GM12865 (cell line): ENCODE measurements at regions not wholly inside any gene's neighbourhood (a gene's known extent, or its start where the extent isn't known, plus 50 kb on each side); places are given as distances from the start of the nearest gene placed in this dataset.

ENCODE experiments used
- DNase-seq: peaks from one replicate; pipeline ENCODE4 v3.0.0; 2010; ENCODE audit warnings: low read depth
- H3K4me3 ChIP-seq: 2 replicates; pipeline ENCODE4 v1.5.1; 2011; ENCODE audit warnings: mild to moderate bottlenecking, low read depth, low read length, control low read depth
- CTCF ChIP-seq: IDR thresholded peaks from 2 replicates; pipeline ENCODE4 v1.5.1; 2011; ENCODE audit warnings: low read length, control low read depth, low read depth, inconsistent platforms; ENCODE audit not compliant: insufficient read depth; ENCODE audit errors: missing control alignments

GRCh38 chr6:21707524-21708319 is 114.2 kb downstream of the SOX4 start:
- DNase-seq = no peak
- no peak for TF ChIP-seq CTCF
- H3K4me3 ChIP-seq = no peak overlapping the region

GRCh38 chr6:21708320-21708580 is 114.7 kb downstream of the SOX4 start:
- H3K4me3 ChIP-seq = no peak overlapping the region
- DNase-seq = no peak
- no peak for TF ChIP-seq CTCF

- TF ChIP-seq CTCF = no peak
- no peak for DNase-seq
Observed at GRCh38 chr6:21710216-21710615, 116.7 kb downstream of the SOX4 start.

GRCh38 chr6:21710908-21711627 is 117.5 kb downstream of the SOX4 start:
- no peak for TF ChIP-seq CTCF
- no peak overlapping the region for H3K4me3 ChIP-seq
- no peak for DNase-seq

More at GRCh38 chr6:21710216-21710615, 116.7 kb downstream of the SOX4 start:
- no peak overlapping the region for H3K4me3 ChIP-seq

GRCh38 chr6:21712213-21712612 is 118.7 kb downstream of the SOX4 start:
- no peak overlapping the region for H3K4me3 ChIP-seq
- no peak for DNase-seq
- TF ChIP-seq CTCF = no peak

- DNase-seq = no peak
- no peak overlapping the region for H3K4me3 ChIP-seq
- no peak for TF ChIP-seq CTCF
Observed at GRCh38 chr6:21713481-21713880, 119.9 kb downstream of the SOX4 start.
